ENCODE measurements at regions not wholly inside any gene's neighbourhood (a gene's known extent, or its start where the extent isn't known, plus 50 kb on each side); places are given as distances from the start of the nearest gene placed in this dataset.

GRCh38 chr21:39037807-39038405 is 145.3 kb downstream of the PSMG1 start:
- TF ChIP-seq CTCF (IDR thresholded peaks at IDR 0.05; ENCODE audit: extremely low read depth in 1 of 2, insufficient read depth in 1 of 2, low read depth in 1 of 2, low read length in 2 of 2) = no peak
- TF ChIP-seq EZH2 (IDR thresholded peaks at IDR 0.05; ENCODE audit: borderline replicate concordance, low read depth, low read length, severe bottlenecking) = no peak
- no peak for TF ChIP-seq POLR2A (IDR thresholded peaks at IDR 0.05; ENCODE audit: low read depth, low read length)
- no peak for TF ChIP-seq POLR2AphosphoS5 (IDR thresholded peaks at IDR 0.05; ENCODE audit: insufficient read depth, low read depth, low read length)

Data from endothelial cell of umbilical vein (primary cell).